Osteocyte (in vitro differentiated cells): ENCODE measurements at regions not wholly inside any gene's neighbourhood (a gene's known extent, or its start where the extent isn't known, plus 50 kb on each side); places are given as distances from the start of the nearest gene placed in this dataset.

Source experiments
- DNase-seq: peaks from one replicate; pipeline ENCODE4 v3.0.0; 2021; ENCODE audit warnings: mixed read lengths; ENCODE audit not compliant: unreplicated experiment; ENCODE audit errors: extremely low spot score
- H3K27ac Mint-ChIP-seq: one replicate; pipeline ENCODE4 v1.8.0; 2021; ENCODE audit warnings: mild to moderate bottlenecking, mixed read lengths; ENCODE audit not compliant: unreplicated experiment
- H3K27me3 Mint-ChIP-seq: one replicate; pipeline ENCODE4 v1.8.0; 2021; ENCODE audit warnings: mixed read lengths; ENCODE audit not compliant: unreplicated experiment
- H3K36me3 Mint-ChIP-seq: one replicate; pipeline ENCODE4 v1.8.0; 2021; ENCODE audit warnings: mixed read lengths; ENCODE audit not compliant: unreplicated experiment
- H3K4me1 Mint-ChIP-seq: one replicate; pipeline ENCODE4 v1.8.0; 2021; ENCODE audit warnings: mixed read lengths; ENCODE audit not compliant: unreplicated experiment
- H3K4me3 Mint-ChIP-seq: one replicate; pipeline ENCODE4 v1.8.0; 2021; ENCODE audit warnings: mild to moderate bottlenecking, moderate library complexity, mixed read lengths; ENCODE audit not compliant: unreplicated experiment
- H3K9me3 Mint-ChIP-seq: one replicate; pipeline ENCODE4 v1.8.0; 2021; ENCODE audit warnings: mixed read lengths; ENCODE audit not compliant: unreplicated experiment
- CTCF ChIP-seq: fragments of 200-600 bp; sonication (generic); IDR thresholded peaks from 2 replicates; pipeline ENCODE4 v1.5.0; 2021; ENCODE audit warnings: antibody characterized with exemption, mild to moderate bottlenecking, moderate library complexity

DNA sequence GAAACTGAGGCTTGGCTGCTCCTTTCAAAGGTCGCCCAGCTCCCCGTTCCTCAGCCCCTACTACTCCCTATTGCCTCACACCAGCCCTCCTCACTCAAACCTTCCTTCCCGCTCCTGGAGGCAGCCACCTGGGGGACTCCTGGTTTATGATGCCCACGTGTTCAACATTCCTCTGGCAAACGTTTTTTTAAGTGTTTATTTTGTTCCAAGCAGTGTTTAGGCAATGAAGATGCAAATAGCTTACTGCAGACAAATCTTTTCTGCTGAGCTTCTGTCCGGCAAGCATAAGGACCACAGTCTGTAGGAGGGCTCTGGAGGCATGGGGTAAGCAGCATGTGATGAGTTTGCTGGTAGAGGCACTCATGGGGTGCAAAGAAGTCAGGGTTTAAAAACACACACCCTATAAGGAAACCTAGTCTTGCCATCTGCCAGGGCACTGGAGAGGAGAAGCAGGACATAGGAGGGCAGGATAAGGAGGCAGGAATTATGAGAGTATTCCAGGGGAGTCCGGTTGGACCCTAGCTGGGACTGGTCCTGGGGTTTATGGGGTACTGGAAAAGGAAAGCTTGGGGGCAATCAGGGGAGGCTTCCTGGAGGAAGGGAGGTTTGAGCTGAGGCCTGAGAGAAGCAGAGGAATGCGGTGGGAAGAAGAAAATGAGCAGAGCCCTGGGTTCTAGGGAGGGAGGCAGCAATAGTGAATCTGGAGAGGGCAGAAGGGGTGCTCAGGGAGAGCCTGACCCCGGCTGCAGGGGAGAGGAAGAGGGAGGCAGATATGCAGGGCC lies 123.3 kb downstream of the NCOR2 start:
- TF ChIP-seq CTCF, result no peak
- Mint-ChIP-seq H3K27me3 (no peaks in the 10 kb centered on the region), H3K9me3 (no peaks in the 10 kb centered on the region), H3K4me1 (peaks cover 27% of the 10 kb centered on the region), H3K36me3 (peaks cover 27% of the 10 kb centered on the region), H3K27ac (peak overlapping the region; percentile 23), H3K4me3 (no peak overlapping the region)
- DNase-seq, result no peak

DNA sequence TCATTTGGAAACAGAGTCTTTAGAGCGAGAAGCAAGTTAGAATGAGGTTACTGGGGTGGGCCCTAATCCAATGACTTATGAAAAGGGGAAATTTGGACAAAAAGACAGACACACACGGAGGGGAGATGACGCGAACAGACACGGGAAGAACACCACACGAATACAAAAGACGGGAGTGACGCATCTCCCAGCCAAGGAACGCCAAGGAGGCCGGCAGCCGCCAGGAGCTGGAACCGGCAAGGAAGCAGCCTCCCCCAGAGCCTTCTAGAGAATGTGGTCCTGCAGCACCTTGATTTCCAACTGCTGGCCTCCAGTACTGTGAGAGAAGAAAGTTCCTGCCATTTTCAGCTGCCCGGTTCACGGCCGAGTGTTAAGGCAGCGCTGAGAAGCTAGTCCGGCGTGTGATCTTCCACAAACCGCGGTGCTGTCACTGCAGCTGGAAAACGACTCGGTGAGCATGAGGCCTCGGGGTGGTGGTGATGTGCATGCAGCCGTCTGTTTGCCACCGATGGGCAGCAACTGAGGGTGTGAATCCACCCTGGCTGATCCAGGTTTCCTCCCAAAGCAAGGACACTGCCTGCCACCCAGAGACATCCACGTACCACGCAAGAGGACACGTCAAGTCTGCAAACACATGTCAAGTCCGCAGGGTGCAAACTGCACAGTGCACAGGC lies 124.5 kb downstream of the NCOR2 start:
- TF ChIP-seq CTCF, result no peak
- Mint-ChIP-seq H3K36me3 (peaks cover 21% of the 10 kb centered on the region), H3K4me1 (peaks cover 27% of the 10 kb centered on the region), H3K27ac (no peak overlapping the region), H3K9me3 (no peaks in the 10 kb centered on the region), H3K4me3 (no peak overlapping the region), H3K27me3 (no peaks in the 10 kb centered on the region)
- no peak for DNase-seq

- TF ChIP-seq CTCF, result no peak
- Mint-ChIP-seq H3K27ac (no peak overlapping the region), H3K4me3 (no peak overlapping the region), H3K27me3 (no peaks in the 10 kb centered on the region), H3K4me1 (peaks cover 27% of the 10 kb centered on the region), H3K9me3 (no peaks in the 10 kb centered on the region), H3K36me3 (peaks cover 23% of the 10 kb centered on the region)
- no peak for DNase-seq
These were observed 125.1 kb downstream of the NCOR2 start for GRCh38 chr12:124442281-124442680.

DNA sequence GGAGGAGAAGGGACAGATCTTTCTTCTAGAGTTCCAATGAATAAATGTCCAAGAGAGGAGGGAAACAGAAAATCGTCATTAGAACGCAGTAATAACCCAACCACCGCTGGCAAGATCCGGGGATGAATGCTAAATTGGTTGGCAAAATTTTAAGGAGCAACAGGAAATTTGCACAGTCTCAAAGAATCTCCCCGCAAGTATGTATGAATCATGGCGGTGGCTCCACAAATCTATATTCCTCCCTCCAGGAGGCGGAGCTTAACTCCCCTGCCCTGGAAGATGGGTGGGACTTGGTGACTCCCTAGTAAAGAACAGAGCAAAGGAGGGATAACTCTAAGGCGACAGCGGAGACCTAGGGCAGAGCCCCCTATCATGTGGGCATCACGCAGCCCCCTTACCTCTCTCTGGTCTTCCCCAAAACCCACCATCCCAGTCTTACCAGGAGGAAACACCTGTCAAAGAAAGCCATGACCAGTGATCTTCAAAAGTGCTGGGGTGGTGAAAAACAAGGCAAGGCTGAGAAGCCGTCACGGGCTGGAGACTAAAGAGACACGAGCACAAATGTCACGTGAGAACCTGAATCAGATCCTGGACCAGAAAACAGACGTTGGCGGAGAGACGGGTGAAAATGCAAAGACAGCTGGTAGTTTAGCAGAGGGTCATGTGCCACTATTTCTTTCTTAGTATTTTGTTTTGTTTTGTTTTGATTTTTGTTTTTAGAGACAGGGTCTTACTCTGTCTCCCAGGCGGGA lies 125.8 kb downstream of the NCOR2 start:
- no peak for TF ChIP-seq CTCF
- Mint-ChIP-seq H3K27me3 (no peaks in the 10 kb centered on the region), H3K4me1 (peaks cover 27% of the 10 kb centered on the region), H3K36me3 (peaks cover 23% of the 10 kb centered on the region), H3K9me3 (no peaks in the 10 kb centered on the region), H3K27ac (peak overlapping the region; percentile 84), H3K4me3 (peak overlapping the region; percentile 43)
- DNase-seq, result no peak
